Activated naive CD8-positive, alpha-beta T cell treated with anti-CD3 and anti-CD28 coated beads, Interleukin-2, amount 50 U/mL, for 24 hours (primary cell): ENCODE measurements at regions not wholly inside any gene's neighbourhood (a gene's known extent, or its start where the extent isn't known, plus 50 kb on each side); places are given as distances from the start of the nearest gene placed in this dataset.

Experiments used
- ATAC-seq: fragments of 150-1000 bp; cut with Tn5 transposase; one replicate; pipeline ENCODE4 v1.10.0; 2021
- DNase-seq: peaks from one replicate; pipeline ENCODE4 v3.0.0; 2021
- H3K27ac Mint-ChIP-seq: one replicate; pipeline ENCODE4 v1.8.0; 2021; ENCODE audit warnings: mild to moderate bottlenecking, mixed read lengths
- H3K27me3 Mint-ChIP-seq: one replicate; pipeline ENCODE4 v1.8.0; 2021; ENCODE audit warnings: mixed read lengths
- H3K36me3 Mint-ChIP-seq: one replicate; pipeline ENCODE4 v1.8.0; 2021; ENCODE audit warnings: low read depth, mixed read lengths
- H3K4me1 Mint-ChIP-seq: one replicate; pipeline ENCODE4 v1.8.0; 2021; ENCODE audit warnings: mixed read lengths
- H3K4me3 Mint-ChIP-seq: one replicate; pipeline ENCODE4 v1.8.0; 2021; ENCODE audit warnings: mild to moderate bottlenecking, moderate library complexity, mixed read lengths
- H3K9me3 Mint-ChIP-seq: one replicate; pipeline ENCODE4 v1.8.0; 2021; ENCODE audit warnings: mixed read lengths

- H3K27ac Mint-ChIP-seq: no peak overlapping the region
- no peaks in the 10 kb centered on the region for H3K4me1 Mint-ChIP-seq
- ATAC-seq (no peak), DNase-seq (no peak)
- no peak overlapping the region for H3K4me3 Mint-ChIP-seq
- no peaks in the 10 kb centered on the region for H3K36me3 Mint-ChIP-seq
- no peaks in the 10 kb centered on the region for H3K9me3 Mint-ChIP-seq
- no peaks in the 10 kb centered on the region for H3K27me3 Mint-ChIP-seq
These were observed 376.2 kb downstream of the PCDH18 start for GRCh38 chr4:137156054-137156453.

- Mint-ChIP-seq H3K4me1 (no peaks in the 10 kb centered on the region), H3K27me3 (no peaks in the 10 kb centered on the region), H3K4me3 (no peak overlapping the region), H3K27ac (no peak overlapping the region), H3K9me3 (peaks cover 4% of the 10 kb centered on the region), H3K36me3 (no peaks in the 10 kb centered on the region)
- DNase-seq: no peak
- ATAC-seq: no peak
These were observed 401.1 kb downstream of the PCDH18 start for GRCh38 chr4:137131201-137131600.

GRCh38 chr4:137129845-137130244, 402.4 kb downstream of the PCDH18 start:
- ATAC-seq: no peak
- Mint-ChIP-seq H3K9me3 (peaks cover 4% of the 10 kb centered on the region), H3K4me1 (no peaks in the 10 kb centered on the region), H3K27ac (no peak overlapping the region), H3K36me3 (no peaks in the 10 kb centered on the region), H3K27me3 (no peaks in the 10 kb centered on the region), H3K4me3 (no peak overlapping the region)
- no peak for DNase-seq

- Mint-ChIP-seq H3K27me3 (no peaks in the 10 kb centered on the region), H3K4me1 (no peaks in the 10 kb centered on the region), H3K27ac (no peak overlapping the region), H3K36me3 (no peaks in the 10 kb centered on the region), H3K9me3 (peaks cover 4% of the 10 kb centered on the region), H3K4me3 (no peak overlapping the region)
- DNase-seq (no peak), ATAC-seq (no peak)
These were observed 402.9 kb downstream of the PCDH18 start for GRCh38 chr4:137129441-137129840.

- no peak overlapping the region for H3K27ac Mint-ChIP-seq
- H3K9me3 Mint-ChIP-seq: no peaks in the 10 kb centered on the region
- H3K4me3 Mint-ChIP-seq: no peak overlapping the region
- H3K27me3 Mint-ChIP-seq: no peaks in the 10 kb centered on the region
- no peak for ATAC-seq
- H3K4me1 Mint-ChIP-seq: no peaks in the 10 kb centered on the region
- no peak for DNase-seq
- no peaks in the 10 kb centered on the region for H3K36me3 Mint-ChIP-seq
These were observed 407.3 kb downstream of the PCDH18 start for GRCh38 chr4:137125011-137125410.

GRCh38 chr4:137124278-137124932, 407.9 kb downstream of the PCDH18 start:
- DNase-seq (no peak), ATAC-seq (no peak)
- Mint-ChIP-seq H3K4me3 (no peak overlapping the region), H3K27me3 (no peaks in the 10 kb centered on the region), H3K27ac (no peak overlapping the region), H3K36me3 (no peaks in the 10 kb centered on the region), H3K4me1 (no peaks in the 10 kb centered on the region), H3K9me3 (no peaks in the 10 kb centered on the region)

- no peaks in the 10 kb centered on the region for H3K4me1 Mint-ChIP-seq
- DNase-seq (no peak), ATAC-seq (no peak)
These were observed 409.4 kb downstream of the PCDH18 start for GRCh38 chr4:137122876-137123275.

GRCh38 chr4:137116144-137116543, 416.1 kb downstream of the PCDH18 start:
- DNase-seq (no peak), ATAC-seq (no peak)
- Mint-ChIP-seq H3K27ac (no peak overlapping the region), H3K36me3 (no peaks in the 10 kb centered on the region), H3K4me3 (no peak overlapping the region), H3K9me3 (peaks cover 5% of the 10 kb centered on the region), H3K27me3 (no peaks in the 10 kb centered on the region), H3K4me1 (no peaks in the 10 kb centered on the region)

More at GRCh38 chr4:137122876-137123275, 409.4 kb downstream of the PCDH18 start:
- Mint-ChIP-seq H3K36me3 (no peaks in the 10 kb centered on the region), H3K4me3 (no peak overlapping the region), H3K9me3 (no peaks in the 10 kb centered on the region), H3K27me3 (no peaks in the 10 kb centered on the region), H3K27ac (no peak overlapping the region)

- DNase-seq (no peak), ATAC-seq (no peak)
- Mint-ChIP-seq H3K36me3 (no peaks in the 10 kb centered on the region), H3K27ac (no peak overlapping the region), H3K4me1 (no peaks in the 10 kb centered on the region), H3K27me3 (no peaks in the 10 kb centered on the region), H3K4me3 (no peak overlapping the region), H3K9me3 (peaks cover 6% of the 10 kb centered on the region)
These were observed 425.6 kb downstream of the PCDH18 start for GRCh38 chr4:137106733-137107132.

- H3K4me3 Mint-ChIP-seq: no peak overlapping the region
- ATAC-seq: no peak
These were observed 426.0 kb downstream of the PCDH18 start for GRCh38 chr4:137106287-137106686.

GRCh38 chr4:137090951-137091350, 441.3 kb downstream of the PCDH18 start:
- H3K27me3 Mint-ChIP-seq: no peaks in the 10 kb centered on the region
- ATAC-seq (no peak), DNase-seq (no peak)
- no peak overlapping the region for H3K27ac Mint-ChIP-seq
- no peak overlapping the region for H3K4me3 Mint-ChIP-seq
- no peaks in the 10 kb centered on the region for H3K36me3 Mint-ChIP-seq
- no peaks in the 10 kb centered on the region for H3K4me1 Mint-ChIP-seq
- peaks cover 8% of the 10 kb centered on the region for H3K9me3 Mint-ChIP-seq

More at GRCh38 chr4:137106287-137106686, 426.0 kb downstream of the PCDH18 start:
- no peaks in the 10 kb centered on the region for H3K4me1 Mint-ChIP-seq
- H3K36me3 Mint-ChIP-seq: no peaks in the 10 kb centered on the region
- H3K9me3 Mint-ChIP-seq: peaks cover 6% of the 10 kb centered on the region
- no peak for DNase-seq
- no peak overlapping the region for H3K27ac Mint-ChIP-seq
- no peaks in the 10 kb centered on the region for H3K27me3 Mint-ChIP-seq

GRCh38 chr4:137083571-137084135, 448.6 kb downstream of the PCDH18 start:
- Mint-ChIP-seq H3K4me3 (no peak overlapping the region), H3K36me3 (no peaks in the 10 kb centered on the region), H3K9me3 (peaks cover 3% of the 10 kb centered on the region), H3K27me3 (no peaks in the 10 kb centered on the region), H3K4me1 (no peaks in the 10 kb centered on the region), H3K27ac (no peak overlapping the region)
- no peak for ATAC-seq
- no peak for DNase-seq

- DNase-seq (no peak), ATAC-seq (no peak)
- H3K36me3 Mint-ChIP-seq: no peaks in the 10 kb centered on the region
- H3K4me3 Mint-ChIP-seq: no peak overlapping the region
- no peaks in the 10 kb centered on the region for H3K27me3 Mint-ChIP-seq
- H3K9me3 Mint-ChIP-seq: peaks cover 3% of the 10 kb centered on the region
- no peaks in the 10 kb centered on the region for H3K4me1 Mint-ChIP-seq
- H3K27ac Mint-ChIP-seq: no peak overlapping the region
These were observed 450.2 kb downstream of the PCDH18 start for GRCh38 chr4:137082061-137082460.

- no peak overlapping the region for H3K4me3 Mint-ChIP-seq
- peaks cover 3% of the 10 kb centered on the region for H3K9me3 Mint-ChIP-seq
- no peaks in the 10 kb centered on the region for H3K4me1 Mint-ChIP-seq
- ATAC-seq (no peak), DNase-seq (no peak)
- H3K36me3 Mint-ChIP-seq: no peaks in the 10 kb centered on the region
- no peak overlapping the region for H3K27ac Mint-ChIP-seq
- no peaks in the 10 kb centered on the region for H3K27me3 Mint-ChIP-seq
These were observed 455.4 kb downstream of the PCDH18 start for GRCh38 chr4:137076908-137077307.

GRCh38 chr4:137075586-137075985, 456.7 kb downstream of the PCDH18 start:
- no peak for DNase-seq
- no peak for ATAC-seq
- no peak overlapping the region for H3K27ac Mint-ChIP-seq
- H3K4me3 Mint-ChIP-seq: no peak overlapping the region
- H3K4me1 Mint-ChIP-seq: no peaks in the 10 kb centered on the region
- H3K9me3 Mint-ChIP-seq: peaks cover 7% of the 10 kb centered on the region
- H3K27me3 Mint-ChIP-seq: no peaks in the 10 kb centered on the region
- no peaks in the 10 kb centered on the region for H3K36me3 Mint-ChIP-seq
